ENCODE measurements at regions not wholly inside any gene's neighbourhood (a gene's known extent, or its start where the extent isn't known, plus 50 kb on each side); places are given as distances from the start of the nearest gene placed in this dataset.

- DNase-seq, result no peak
- Histone ChIP-seq H3K4me3 (no peak overlapping the region), H3K27me3 (no peaks in the 10 kb centered on the region), H3K4me1 (no peaks in the 10 kb centered on the region), H3K36me3 (no peaks in the 10 kb centered on the region), H3K9me3 (no peaks in the 10 kb centered on the region), H3K27ac (no peak overlapping the region)
- WGBS, 2 donors, result 83 to 88% methylated on average over 6 of the region's 6 CpGs
- intact Hi-C loops (cut with DNase I), result no loop called here
- TF ChIP-seq CTCF (IDR thresholded peaks at IDR 0.05), result no peak
- no peak for FAIRE-seq
- no peak for ATAC-seq
Measured at GRCh38 chr7:13538669-13539068, 450.8 kb downstream of the ETV1 start.

- ATAC-seq (no peak), DNase-seq (no peak), FAIRE-seq (no peak)
- Histone ChIP-seq H3K4me3 (no peak overlapping the region), H3K4me1 (no peaks in the 10 kb centered on the region), H3K36me3 (no peaks in the 10 kb centered on the region), H3K27ac (no peak overlapping the region), H3K9me3 (no peaks in the 10 kb centered on the region), H3K27me3 (no peaks in the 10 kb centered on the region)
- 83 to 90% methylated on average over 1 of the region's 1 CpG for WGBS, 2 donors
- TF ChIP-seq CTCF (IDR thresholded peaks at IDR 0.05), result no peak
- intact Hi-C loops (cut with DNase I), result no loop called here
Measured at GRCh38 chr7:13540429-13540828, 449.0 kb downstream of the ETV1 start.

GRCh38 chr7:13541326-13541725 lies 448.1 kb downstream of the ETV1 start:
- no peak for ATAC-seq
- H3K4me3 ChIP-seq, result no peak overlapping the region
- intact Hi-C loops (cut with DNase I), result no loop called here
- TF ChIP-seq CTCF (IDR thresholded peaks at IDR 0.05), result no peak
- H3K36me3 ChIP-seq, result no peaks in the 10 kb centered on the region
- no peaks in the 10 kb centered on the region for H3K9me3 ChIP-seq
- DNase-seq, result no peak
- no peak overlapping the region for H3K27ac ChIP-seq
- no peaks in the 10 kb centered on the region for H3K27me3 ChIP-seq
- H3K4me1 ChIP-seq, result no peaks in the 10 kb centered on the region
- FAIRE-seq, result no peak

GRCh38 chr7:13542451-13542850 lies 447.0 kb downstream of the ETV1 start:
- no peak for DNase-seq
- no peak for ATAC-seq
- TF ChIP-seq CTCF (IDR thresholded peaks at IDR 0.05), result no peak
- H3K36me3 ChIP-seq, result no peaks in the 10 kb centered on the region
- H3K27me3 ChIP-seq, result no peaks in the 10 kb centered on the region
- no peaks in the 10 kb centered on the region for H3K9me3 ChIP-seq
- peaks cover 0 to 5% (median 0%) of the 10 kb centered on the region in 3 donors for H3K4me1 ChIP-seq
- FAIRE-seq, result no peak
- no peak overlapping the region for H3K4me3 ChIP-seq
- intact Hi-C loops (cut with DNase I), result no loop called here
- H3K27ac ChIP-seq, result no peak overlapping the region
- WGBS, 2 donors, result 88% methylated on average over 4 of the region's 4 CpGs

GRCh38 chr7:13551503-13551902 lies 438.0 kb downstream of the ETV1 start:
- Histone ChIP-seq H3K27ac (no peak overlapping the region), H3K4me1 (peaks cover 0 to 5% (median 0%) of the 10 kb centered on the region in 3 donors), H3K4me3 (no peak overlapping the region), H3K36me3 (no peaks in the 10 kb centered on the region), H3K9me3 (no peaks in the 10 kb centered on the region), H3K27me3 (no peaks in the 10 kb centered on the region)
- ATAC-seq (no peak), DNase-seq (no peak), FAIRE-seq (no peak)
- WGBS, 2 donors, result 66 to 69% methylated on average over 3 of the region's 3 CpGs
- no peak for TF ChIP-seq CTCF (IDR thresholded peaks at IDR 0.05)
- intact Hi-C loops (cut with DNase I), result no loop called here
